ENCODE measurements at regions not wholly inside any gene's neighbourhood (a gene's known extent, or its start where the extent isn't known, plus 50 kb on each side); places are given as distances from the start of the nearest gene placed in this dataset.

- DNase-seq (ENCODE audit: low spot score, unreplicated experiment): no peak
- no peaks in the 10 kb centered on the region for H3K27me3 Mint-ChIP-seq
- peaks cover 2% of the 10 kb centered on the region for H3K36me3 Mint-ChIP-seq (ENCODE audit: insufficient read depth)
- peaks cover 4% of the 10 kb centered on the region for H3K9me3 Mint-ChIP-seq (ENCODE audit: low read depth)
- H3K4me3 Mint-ChIP-seq (ENCODE audit: low read depth): no peak overlapping the region
- H3K4me1 Mint-ChIP-seq (ENCODE audit: low read depth): no peaks in the 10 kb centered on the region
- no peak for TF ChIP-seq CTCF (IDR thresholded peaks at IDR 0.05; ENCODE audit: unreplicated experiment)
- no peak overlapping the region for H3K27ac Mint-ChIP-seq
Measured at GRCh38 chr4:171025776-171026175, 787.4 kb upstream of the GALNTL6 start.

GRCh38 chr4:171025343-171025742 is 787.9 kb upstream of the GALNTL6 start:
- no peak for DNase-seq (ENCODE audit: low spot score, unreplicated experiment)
- Mint-ChIP-seq H3K36me3 (ENCODE audit: insufficient read depth) (peaks cover 2% of the 10 kb centered on the region), H3K9me3 (ENCODE audit: low read depth) (peaks cover 4% of the 10 kb centered on the region), H3K4me3 (ENCODE audit: low read depth) (no peak overlapping the region), H3K27me3 (no peaks in the 10 kb centered on the region), H3K27ac (no peak overlapping the region), H3K4me1 (ENCODE audit: low read depth) (no peaks in the 10 kb centered on the region)
- TF ChIP-seq CTCF (IDR thresholded peaks at IDR 0.05; ENCODE audit: unreplicated experiment): no peak

- H3K9me3 Mint-ChIP-seq (ENCODE audit: low read depth): peaks cover 4% of the 10 kb centered on the region
- H3K27ac Mint-ChIP-seq: no peak overlapping the region
- no peaks in the 10 kb centered on the region for H3K4me1 Mint-ChIP-seq (ENCODE audit: low read depth)
- H3K4me3 Mint-ChIP-seq (ENCODE audit: low read depth): no peak overlapping the region
- peaks cover 2% of the 10 kb centered on the region for H3K36me3 Mint-ChIP-seq (ENCODE audit: insufficient read depth)
- TF ChIP-seq CTCF (IDR thresholded peaks at IDR 0.05; ENCODE audit: unreplicated experiment): no peak
- no peaks in the 10 kb centered on the region for H3K27me3 Mint-ChIP-seq
- no peak for DNase-seq (ENCODE audit: low spot score, unreplicated experiment)
Measured at GRCh38 chr4:171024720-171025303, 788.4 kb upstream of the GALNTL6 start.

GRCh38 chr4:171022824-171023230 is 790.4 kb upstream of the GALNTL6 start:
- Mint-ChIP-seq H3K36me3 (ENCODE audit: insufficient read depth) (no peaks in the 10 kb centered on the region), H3K4me1 (ENCODE audit: low read depth) (no peaks in the 10 kb centered on the region), H3K4me3 (ENCODE audit: low read depth) (no peak overlapping the region), H3K27ac (no peak overlapping the region), H3K27me3 (no peaks in the 10 kb centered on the region), H3K9me3 (ENCODE audit: low read depth) (no peaks in the 10 kb centered on the region)
- no peak for TF ChIP-seq CTCF (IDR thresholded peaks at IDR 0.05; ENCODE audit: unreplicated experiment)
- no peak for DNase-seq (ENCODE audit: low spot score, unreplicated experiment)

GRCh38 chr4:171017593-171017992 is 795.6 kb upstream of the GALNTL6 start:
- no peak overlapping the region for H3K27ac Mint-ChIP-seq

More at GRCh38 chr4:171017593-171017992, 795.6 kb upstream of the GALNTL6 start:
- no peaks in the 10 kb centered on the region for H3K36me3 Mint-ChIP-seq (ENCODE audit: insufficient read depth)
- H3K4me1 Mint-ChIP-seq (ENCODE audit: low read depth): no peaks in the 10 kb centered on the region
- DNase-seq (ENCODE audit: low spot score, unreplicated experiment): no peak
- no peaks in the 10 kb centered on the region for H3K9me3 Mint-ChIP-seq (ENCODE audit: low read depth)
- no peak for TF ChIP-seq CTCF (IDR thresholded peaks at IDR 0.05; ENCODE audit: unreplicated experiment)
- no peaks in the 10 kb centered on the region for H3K27me3 Mint-ChIP-seq
- H3K4me3 Mint-ChIP-seq (ENCODE audit: low read depth): no peak overlapping the region
